ENCODE measurements at regions not wholly inside any gene's neighbourhood (a gene's known extent, or its start where the extent isn't known, plus 50 kb on each side); places are given as distances from the start of the nearest gene placed in this dataset.

- no peak for DNase-seq (ENCODE audit: low spot score)
These were observed 241.3 kb upstream of the UBE2E3 start for GRCh38 chr2:180739070-180739469.

- DNase-seq (ENCODE audit: low spot score), result no peak
These were observed 244.6 kb upstream of the UBE2E3 start for GRCh38 chr2:180735799-180736198.

GRCh38 chr2:180734382-180734781 is 246.0 kb upstream of the UBE2E3 start:
- DNase-seq (ENCODE audit: low spot score), result no peak

- no peak for DNase-seq (ENCODE audit: low spot score)
These were observed 247.1 kb upstream of the UBE2E3 start for GRCh38 chr2:180733330-180733729.

GRCh38 chr2:180732337-180732736 is 248.1 kb upstream of the UBE2E3 start:
- no peak for DNase-seq (ENCODE audit: low spot score)

- no peak for DNase-seq (ENCODE audit: low spot score)
These were observed 249.4 kb upstream of the UBE2E3 start for GRCh38 chr2:180730976-180731375.

- no peak for DNase-seq (ENCODE audit: low spot score)
These were observed 251.4 kb upstream of the UBE2E3 start for GRCh38 chr2:180728928-180729559.

GRCh38 chr2:180723712-180724111 is 256.7 kb upstream of the UBE2E3 start:
- DNase-seq (ENCODE audit: low spot score), result no peak

- DNase-seq (ENCODE audit: low spot score), result no peak
These were observed 257.7 kb upstream of the UBE2E3 start for GRCh38 chr2:180722551-180723239.

GRCh38 chr2:180720829-180721228 is 259.6 kb upstream of the UBE2E3 start:
- no peak for DNase-seq (ENCODE audit: low spot score)

- DNase-seq (ENCODE audit: low spot score), result no peak
These were observed 262.8 kb upstream of the UBE2E3 start for GRCh38 chr2:180717588-180717987.

GRCh38 chr2:180716186-180717180 is 263.9 kb upstream of the UBE2E3 start:
- DNase-seq (ENCODE audit: low spot score), result no peak

GRCh38 chr2:180715044-180715443 is 265.4 kb upstream of the UBE2E3 start:
- no peak for DNase-seq (ENCODE audit: low spot score)

GRCh38 chr2:180709392-180710145 is 270.8 kb upstream of the UBE2E3 start:
- no peak for DNase-seq (ENCODE audit: low spot score)

- no peak for DNase-seq (ENCODE audit: low spot score)
These were observed 272.6 kb upstream of the UBE2E3 start for GRCh38 chr2:180707884-180708205.

GRCh38 chr2:180707175-180707883 is 273.1 kb upstream of the UBE2E3 start:
- DNase-seq (ENCODE audit: low spot score), result no peak

GRCh38 chr2:180706694-180707093 is 273.7 kb upstream of the UBE2E3 start:
- no peak for DNase-seq (ENCODE audit: low spot score)

- no peak for DNase-seq (ENCODE audit: low spot score)
These were observed 274.9 kb upstream of the UBE2E3 start for GRCh38 chr2:180705551-180705950.

- no peak for DNase-seq (ENCODE audit: low spot score)
These were observed 275.3 kb upstream of the UBE2E3 start for GRCh38 chr2:180705122-180705521.

GRCh38 chr2:180699657-180700361 is 280.6 kb upstream of the UBE2E3 start:
- DNase-seq (ENCODE audit: low spot score), result no peak

GRCh38 chr2:180698668-180699067 is 281.7 kb upstream of the UBE2E3 start:
- DNase-seq (ENCODE audit: low spot score), result no peak

Data from HuH-7.5 (cell line).